GM21529 (cell line): ENCODE measurements at regions not wholly inside any gene's neighbourhood (a gene's known extent, or its start where the extent isn't known, plus 50 kb on each side); places are given as distances from the start of the nearest gene placed in this dataset.
"Not testable (repeated sequence)": the region's sequence is repeated elsewhere in the genome, so short reads cannot be mapped to it uniquely, and the experiment has no call there.

Source experiments
- ATAC-seq: cut with Tn5 transposase; IDR thresholded peaks from one replicate; pipeline ENCODE4 v1.9.1; 2021; ENCODE audit not compliant: unreplicated experiment

DNA sequence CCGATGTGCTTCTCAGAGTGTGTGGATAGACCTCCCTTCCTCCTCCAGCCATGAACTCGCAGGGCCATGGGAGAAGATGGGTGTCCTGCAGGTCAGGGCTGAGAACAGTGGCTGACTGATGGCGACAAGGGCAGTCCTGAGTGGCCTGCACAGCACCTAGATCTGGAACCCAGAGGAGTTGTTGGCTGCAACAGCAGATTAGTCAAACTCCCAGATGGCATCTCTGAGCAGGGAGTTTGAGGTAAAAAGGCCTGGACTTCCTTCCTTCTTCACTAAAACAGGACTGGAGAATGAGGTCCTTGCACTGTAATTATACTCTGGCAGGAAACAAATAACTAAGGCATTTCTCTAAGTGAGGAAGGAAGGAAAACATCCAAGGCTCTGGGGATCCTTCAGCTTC, 160.8 kb downstream of the MYCN start:
- no peak for ATAC-seq

DNA sequence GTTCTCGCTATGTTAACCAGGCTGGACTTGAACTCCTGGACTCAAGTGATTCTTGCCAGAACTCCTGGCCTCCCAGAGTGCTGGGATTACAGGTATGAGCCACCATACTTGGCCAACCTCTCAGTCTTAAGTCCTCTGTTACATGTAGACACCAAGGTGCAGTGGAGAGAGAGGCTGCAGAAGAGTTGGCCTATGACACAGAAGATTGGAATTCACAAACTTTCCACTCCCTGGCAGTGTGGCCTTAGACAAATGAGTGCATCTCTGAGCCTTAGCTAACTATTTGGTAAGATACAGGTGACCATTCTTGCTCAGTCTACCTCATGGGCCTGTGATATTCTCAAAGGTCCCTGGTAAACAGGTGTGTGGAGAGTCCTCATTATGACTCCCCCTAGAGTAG, 159.7 kb downstream of the MYCN start:
- no peak for ATAC-seq

DNA sequence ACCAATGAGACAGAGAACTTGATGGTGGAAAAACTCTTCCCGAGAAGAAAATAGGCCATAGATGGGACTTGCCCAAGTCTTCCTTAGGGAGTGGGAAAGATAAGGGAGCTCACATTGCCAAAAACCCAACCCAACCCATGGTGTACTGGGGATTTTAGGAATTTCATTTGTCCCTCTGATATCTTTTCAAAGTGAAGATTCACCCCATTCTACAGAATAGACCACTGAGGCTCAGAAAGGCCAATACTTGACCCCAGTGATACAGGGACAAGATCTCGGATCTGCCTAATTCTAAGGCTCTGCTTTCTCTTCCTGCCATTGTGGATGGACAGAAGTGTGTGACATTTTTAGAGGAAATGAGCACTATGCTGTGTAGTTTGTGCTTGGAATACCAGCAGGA, 159.0 kb downstream of the MYCN start:
- no peak for ATAC-seq

DNA sequence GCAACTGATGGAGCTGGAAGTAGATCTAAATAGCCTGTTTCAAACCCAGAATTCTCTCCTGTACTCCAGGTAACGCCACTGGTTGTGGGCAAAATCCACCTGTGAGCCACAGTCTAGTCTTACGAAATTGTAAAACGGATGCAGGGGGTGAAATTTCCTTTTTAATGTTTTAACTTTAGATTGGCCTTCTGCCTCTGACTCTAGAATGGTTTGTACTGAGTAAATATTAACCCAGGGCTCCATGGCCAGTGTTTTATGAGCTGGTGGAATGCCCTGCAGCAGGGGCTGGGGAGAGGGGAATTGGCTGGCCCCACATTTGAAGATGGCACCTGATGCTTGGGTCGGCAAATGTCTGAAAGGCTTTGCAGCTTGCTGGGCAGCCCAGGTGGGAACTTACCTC, 156.6 kb downstream of the MYCN start:
- ATAC-seq: no peak

DNA sequence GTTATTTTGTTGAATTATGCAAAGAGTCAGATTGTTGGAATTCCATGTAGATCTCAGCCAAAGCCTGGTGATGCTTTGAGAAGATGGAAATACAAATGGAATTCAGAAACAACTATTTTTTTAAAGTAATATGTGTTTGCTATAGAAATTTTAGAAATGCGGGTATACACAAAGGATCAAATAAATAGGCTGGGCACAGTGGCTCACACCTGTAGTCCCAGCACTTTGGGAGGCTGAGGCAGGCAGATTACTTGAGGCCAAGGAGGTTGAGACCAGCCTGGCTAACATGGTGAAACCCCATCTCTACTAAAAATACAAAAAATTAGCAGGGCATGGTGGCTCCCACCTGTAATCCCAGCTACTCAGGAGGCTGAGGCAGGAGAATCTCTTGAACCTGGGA, 155.1 kb downstream of the MYCN start:
- not testable (repeated sequence) for ATAC-seq

DNA sequence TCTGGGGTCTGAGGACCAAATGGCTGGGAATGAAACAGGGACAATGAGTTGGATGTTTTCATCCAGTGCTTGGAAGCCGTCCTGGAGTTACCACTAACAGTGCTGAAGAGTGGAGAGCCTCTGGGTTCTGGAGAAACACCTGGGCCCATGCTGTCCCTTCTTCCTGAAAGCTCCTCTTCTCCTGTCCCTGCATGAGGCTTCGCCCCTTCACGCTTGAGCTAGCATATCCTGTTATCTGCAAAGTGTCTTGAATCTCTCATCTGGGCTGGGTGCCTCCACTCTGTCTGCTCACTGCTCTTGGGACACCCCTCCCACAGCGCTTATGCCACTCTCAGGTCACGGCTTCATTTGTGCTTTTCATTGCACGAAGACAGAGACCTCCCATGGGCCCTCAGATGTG, 154.5 kb downstream of the MYCN start:
- no peak for ATAC-seq

DNA sequence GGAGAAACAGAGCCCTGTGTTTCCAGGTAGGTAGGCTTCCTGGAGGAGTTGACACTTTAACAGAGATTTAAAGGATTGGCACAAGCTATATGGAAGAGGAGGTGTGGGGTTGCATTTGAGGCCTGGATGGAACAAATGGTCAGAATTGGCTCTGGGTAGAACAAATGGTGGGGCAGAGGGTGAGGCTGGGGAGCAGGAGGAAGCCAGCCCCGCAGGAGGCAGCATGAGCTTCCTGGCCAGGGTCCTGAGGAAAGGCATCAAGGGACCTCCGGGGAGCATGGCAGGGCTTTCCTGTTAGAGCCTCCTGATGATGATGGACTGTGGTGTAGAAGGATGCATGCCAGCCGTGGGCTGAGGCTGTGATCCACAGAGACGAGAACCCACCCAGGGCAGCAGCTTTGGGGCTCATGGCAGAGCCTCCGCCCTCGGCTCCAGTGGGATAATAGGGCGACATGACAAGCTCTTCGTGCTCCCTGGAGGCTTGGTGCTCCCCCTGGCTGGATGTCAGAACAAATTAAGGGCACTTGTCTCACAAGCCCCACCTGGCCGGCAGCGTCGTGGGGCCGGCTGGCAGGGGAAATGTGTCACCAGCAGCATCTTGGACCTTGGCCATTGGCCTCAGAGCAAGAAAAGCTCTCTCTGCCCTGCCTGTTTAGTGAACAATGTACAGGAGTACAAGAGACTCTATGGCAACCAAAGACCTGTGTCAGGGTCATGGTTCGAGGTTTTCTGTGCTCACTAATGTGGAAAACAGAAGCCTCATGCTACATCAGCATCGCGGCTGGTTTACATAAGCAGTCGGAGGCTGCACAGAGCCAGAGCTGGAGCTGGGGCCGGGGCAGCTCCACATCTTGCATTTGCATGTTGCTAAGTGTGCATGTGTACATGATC, 153.5 kb downstream of the MYCN start:
- no peak for ATAC-seq

DNA sequence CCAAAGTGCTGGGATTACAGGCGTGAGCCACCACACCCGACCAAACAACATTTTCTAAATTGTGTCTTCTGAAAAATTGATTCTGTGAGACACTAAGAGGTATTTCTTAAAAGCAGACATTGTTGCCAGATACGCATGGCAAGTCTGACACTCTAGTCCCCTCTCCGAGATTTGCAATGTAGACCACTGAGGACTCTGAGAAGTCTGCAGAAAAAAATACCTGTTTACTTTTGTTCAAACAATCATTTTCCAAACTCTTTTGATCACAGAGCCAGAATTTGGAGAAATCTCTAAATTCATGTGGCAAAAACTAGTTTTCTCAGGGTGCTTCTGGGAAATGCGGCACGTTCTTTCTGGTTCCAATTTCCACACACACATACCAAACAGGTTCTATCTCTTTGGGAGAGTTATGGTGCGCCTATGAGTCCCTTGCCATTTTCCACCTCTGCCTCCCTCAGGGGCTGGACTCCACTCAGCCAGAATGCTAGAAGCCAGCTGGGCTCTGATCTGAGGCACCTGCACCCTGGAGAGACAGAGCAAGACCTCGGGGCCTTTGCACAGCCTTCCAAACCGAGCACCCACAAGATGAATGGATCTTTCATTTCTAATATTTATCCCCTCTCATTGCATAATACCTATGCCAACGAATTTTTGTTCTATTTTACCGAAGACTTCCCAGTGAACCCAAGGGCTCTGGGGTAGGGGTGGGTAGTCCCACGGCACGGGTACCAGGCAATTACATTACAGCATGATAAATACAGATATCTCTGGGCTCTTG, 152.7 kb downstream of the MYCN start:
- no peak for ATAC-seq

DNA sequence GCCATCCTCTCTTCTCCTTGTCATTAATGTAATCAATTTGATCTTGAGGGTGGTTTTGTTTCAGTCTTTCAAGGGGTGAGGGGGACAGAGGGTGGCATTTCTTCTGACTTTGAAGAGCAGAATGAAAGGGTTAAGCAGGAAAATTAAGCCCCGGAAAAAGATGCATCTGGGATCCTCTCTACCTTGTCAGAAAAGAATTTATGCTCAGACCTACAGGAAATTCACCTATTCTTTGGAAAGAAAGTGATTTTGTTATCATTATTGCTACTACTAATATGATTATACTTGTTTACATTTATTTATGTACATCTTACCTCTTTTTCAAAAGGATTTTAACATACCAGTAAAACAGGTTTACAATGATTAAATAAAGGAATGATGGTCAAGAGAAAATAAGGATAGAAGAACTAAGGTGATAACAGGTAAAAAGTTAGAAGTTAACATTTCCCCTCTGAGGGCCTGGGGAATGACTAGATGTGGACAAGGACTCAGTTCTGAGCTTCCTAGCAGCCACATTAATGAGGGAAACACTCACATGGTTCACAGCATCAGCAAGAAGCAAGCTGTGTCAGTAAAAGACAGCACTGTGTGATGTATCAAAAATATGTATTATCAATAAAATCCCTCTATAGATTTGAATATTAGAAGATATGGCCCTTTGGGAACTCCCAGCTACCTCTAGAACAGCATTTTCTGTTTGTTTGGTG, 151.4 kb downstream of the MYCN start:
- no peak for ATAC-seq

DNA sequence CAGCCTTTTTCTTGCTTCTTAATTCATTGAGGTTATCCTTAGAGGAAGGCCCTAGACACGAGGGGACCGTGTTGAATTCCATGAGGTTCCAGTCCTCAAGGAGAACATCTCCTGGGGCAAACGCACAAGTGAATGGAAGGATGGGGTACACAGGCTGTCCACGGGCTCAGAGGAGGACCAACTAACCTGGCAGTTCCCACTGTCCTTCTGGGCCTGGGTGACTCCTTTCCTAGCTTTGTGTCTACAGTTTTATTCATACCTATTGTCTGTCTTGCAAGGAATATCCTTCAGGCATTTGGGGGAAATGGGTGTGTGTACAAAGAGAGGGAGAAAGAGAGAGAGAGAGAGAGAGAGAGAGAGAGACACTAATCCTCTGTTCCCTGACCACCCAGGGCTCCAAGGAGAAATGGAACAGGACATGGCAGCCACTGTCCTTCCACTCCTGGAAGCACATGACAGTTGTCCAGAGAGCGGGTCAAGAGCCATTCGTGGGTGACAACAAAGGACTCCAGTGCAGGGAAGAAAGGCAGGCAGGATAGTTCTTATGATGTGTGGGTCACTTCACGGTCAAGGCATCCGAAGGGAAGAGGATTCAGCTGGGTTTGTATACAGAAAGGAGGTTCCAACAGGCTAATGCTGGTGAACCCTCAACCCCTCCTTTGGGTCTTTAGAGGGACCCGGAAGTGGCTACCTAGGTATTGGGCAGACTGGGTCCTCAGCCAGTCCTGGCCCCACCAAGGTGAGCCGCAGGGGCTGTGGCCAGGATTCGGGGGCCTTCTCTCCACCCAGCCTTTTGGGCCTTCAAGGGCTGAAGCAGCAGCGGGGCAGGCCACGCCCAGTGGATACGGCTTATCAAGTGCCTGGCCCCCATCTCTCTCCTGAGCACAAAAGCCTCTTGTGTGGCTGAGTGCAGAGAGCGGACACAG, 150.6 kb downstream of the MYCN start:
- no peak for ATAC-seq

DNA sequence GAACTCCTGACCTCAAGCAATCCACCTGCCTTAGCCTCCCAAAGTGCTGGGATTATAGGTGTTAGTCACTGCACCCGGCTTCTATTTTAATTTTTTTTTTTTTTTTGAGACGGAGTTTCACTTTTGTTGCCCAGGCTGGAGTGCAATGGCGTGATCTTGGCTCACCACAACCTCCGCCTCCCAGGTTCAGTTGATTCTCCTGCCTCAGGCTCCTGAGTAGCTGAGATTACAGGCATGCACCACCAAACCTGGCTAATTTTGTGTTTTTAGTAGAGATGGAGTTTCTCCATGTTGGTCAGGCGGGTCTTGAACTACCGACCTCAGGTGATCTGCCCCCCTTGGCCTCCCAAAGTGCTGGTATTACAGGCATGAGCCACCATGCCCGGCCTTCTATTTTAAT, 149.1 kb downstream of the MYCN start:
- not testable (repeated sequence) for ATAC-seq

DNA sequence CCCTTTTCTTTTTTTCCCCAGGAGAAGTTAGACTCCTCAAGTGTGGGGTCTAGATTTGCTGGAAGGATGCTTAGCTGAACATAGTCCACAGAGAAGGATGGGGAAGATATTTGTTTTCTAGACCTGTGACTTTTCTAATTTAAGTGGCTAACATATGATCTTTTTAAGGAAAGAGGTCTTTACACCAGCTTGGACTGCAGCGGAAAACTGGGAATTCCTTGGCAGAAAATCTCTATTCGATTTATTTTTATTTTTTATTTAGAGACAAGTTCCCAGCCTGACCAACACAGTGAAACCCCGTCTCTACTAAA, 148.4 kb downstream of the MYCN start:
- no peak for ATAC-seq

DNA sequence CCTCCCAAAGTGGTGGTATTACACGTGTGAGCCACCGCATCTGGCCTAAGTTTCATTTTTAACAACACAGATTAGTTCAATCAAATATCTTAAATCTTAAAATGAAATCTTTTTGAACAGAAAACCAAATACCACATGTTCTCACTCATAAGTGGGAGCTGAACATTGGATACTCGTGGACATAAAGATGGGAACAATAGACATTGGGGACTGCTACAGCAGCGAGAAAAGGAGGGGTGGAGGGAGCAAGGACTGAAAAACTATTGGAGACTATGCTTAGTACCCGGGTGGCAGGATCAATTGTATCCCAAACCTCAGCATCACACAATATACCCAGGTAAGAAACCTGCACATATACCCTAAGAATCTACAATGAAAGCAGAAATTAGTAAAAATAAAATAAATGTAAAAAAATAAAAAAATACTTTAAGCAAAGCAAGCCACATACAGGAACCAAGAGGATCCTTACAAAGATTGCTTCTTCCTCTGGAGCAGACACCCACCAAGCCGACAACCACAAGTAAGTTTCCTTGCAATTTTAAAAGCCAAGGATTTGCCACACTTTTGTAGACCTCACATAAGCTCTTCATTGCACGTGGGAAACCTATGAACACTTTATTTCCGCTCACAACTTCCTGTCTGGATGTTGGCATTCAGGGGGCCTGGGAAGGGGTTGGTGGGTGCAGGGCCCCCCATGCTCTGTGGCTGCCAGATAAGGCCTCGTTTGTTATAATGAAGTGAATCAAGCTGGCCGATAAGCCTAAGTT, 147.9 kb downstream of the MYCN start:
- no peak for ATAC-seq

DNA sequence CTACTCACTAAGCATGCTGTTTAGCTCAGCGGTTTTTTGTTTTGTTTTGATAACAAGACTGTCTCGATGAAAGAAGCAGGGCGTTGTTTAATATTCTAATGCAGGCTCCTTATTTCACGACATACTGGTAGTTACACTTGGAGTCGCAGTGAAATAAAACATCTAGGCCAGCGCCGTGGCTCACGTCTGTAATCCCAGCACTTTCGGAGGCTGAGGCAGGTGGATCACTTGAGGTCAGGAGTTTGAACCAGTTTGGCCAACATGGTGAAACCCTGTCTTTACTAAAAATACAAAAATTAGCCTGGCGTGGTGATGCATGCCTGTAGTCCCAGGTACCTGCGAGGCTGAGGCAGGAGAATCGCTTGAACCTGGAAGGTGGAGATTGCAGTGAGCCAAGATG, 145.8 kb downstream of the MYCN start:
- not testable (repeated sequence) for ATAC-seq

DNA sequence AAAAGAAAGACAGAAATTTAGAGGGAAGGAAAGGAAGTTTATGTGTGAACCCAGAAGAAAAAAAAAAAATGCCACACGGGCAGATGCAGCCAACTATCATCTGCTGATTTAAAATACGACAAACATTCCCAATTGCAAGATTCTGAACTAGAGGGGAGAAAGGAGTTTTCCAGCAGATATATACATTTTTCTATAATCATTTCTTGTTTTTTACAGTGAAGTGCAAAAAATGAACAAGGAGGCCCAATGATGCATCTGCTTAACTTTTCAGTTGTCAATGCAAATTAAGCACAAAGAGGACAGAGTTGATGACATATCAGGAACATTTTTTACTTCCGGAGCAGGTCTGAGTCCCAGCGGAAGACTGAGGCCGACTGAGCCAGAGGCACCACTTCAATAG, 144.7 kb downstream of the MYCN start:
- ATAC-seq: no peak

DNA sequence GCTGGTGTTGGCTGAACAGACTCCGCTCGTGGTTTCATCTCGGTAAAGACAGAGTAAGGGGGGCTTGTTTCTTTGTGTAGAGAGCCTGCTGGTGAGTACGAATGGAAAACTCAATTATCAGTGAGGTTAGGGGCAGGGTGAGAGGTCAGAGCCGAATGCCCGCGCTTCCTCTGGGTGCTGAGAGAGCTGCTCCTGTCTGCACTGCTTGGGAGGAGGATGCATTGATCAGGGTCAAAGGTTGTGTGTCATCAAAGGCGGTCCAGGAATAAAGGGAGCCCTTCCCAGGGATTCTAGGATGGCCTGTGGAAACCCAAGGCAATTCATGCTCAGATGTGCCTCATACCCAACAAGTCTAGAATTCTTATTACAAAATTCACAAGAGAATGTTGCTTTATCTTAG, 143.9 kb downstream of the MYCN start:
- ATAC-seq: no peak

DNA sequence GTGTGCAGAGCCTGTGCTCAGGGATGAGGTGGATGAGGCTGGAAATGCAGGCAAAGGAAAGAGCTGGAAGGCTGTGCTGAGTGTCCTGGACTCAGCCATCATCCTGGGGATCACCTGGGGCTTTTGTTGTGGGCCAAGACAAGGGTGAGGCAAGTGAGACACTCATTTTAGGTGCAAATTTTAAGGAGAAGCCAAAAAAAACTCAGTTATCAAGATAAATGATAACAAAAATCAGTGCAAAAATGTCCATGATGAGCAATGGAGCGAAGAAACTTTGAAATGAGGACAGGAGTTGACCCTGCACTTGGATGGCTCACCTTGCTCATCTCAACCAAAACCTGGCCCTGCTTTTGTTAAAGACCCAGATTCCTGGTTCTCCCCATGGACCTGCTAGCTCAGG, 141.9 kb downstream of the MYCN start:
- no peak for ATAC-seq

DNA sequence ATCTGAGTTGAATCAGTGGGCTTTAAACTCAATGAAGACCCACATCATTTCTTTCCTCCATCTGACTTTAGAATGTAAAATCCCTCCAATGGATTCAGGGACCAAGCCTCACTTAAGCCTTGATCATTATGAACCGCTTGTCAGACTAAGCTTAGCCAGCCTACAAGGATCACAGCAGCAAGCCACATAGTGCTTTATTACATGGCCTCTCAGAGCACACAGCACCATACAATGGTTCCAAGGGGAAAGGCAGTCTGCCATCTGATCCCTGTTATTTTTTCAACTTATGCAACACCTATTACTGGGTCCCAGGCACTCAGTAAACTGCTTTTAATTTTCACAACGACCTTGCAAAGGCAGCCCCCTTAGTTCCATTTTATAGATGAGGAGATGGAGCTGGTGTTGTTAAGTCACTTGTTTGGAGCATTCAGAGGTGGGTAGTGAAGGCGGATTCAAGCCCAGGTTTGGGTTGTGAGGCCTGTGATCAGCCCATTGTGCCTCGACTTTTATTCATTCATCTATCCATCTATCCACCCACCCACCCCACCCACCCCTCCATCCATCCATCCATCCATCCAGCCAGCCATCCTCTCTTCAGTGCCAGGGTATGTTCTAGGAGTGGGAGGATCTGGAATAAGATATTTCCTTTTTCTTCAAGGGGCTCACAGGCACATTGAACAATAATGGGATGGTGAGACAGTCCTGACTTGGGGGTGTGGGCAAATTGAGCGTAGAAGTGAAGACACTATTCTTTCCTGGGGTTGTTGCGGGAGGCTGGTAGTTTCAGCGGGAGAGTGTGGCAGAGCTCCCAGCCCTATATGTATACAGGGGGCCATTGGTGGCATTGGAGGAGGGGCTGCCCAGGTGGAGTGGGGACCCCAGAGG, 141.2 kb downstream of the MYCN start:
- no peak for ATAC-seq

DNA sequence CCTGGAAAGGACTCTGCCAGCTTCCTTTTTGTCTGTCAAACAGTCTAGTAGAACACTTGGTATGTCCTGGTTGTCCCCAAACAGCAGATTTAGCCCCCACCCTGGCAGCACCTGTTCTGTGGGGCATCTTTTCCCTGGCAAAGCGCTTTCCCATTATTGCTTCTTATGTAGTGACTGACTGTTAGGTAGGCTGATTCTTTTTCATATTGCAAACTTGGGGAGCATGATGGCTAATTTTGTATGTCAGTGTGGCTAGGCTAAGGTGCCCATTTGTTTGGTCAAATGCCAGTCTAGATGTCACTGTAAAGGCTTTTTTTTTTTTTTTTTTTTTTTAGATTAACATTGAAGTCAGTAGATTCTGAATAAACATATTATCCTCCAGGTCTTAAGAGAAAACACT, 140.2 kb downstream of the MYCN start:
- ATAC-seq: no peak
